Esophagus (tissue), 2 donors: ENCODE measurements at regions not wholly inside any gene's neighbourhood (a gene's known extent, or its start where the extent isn't known, plus 50 kb on each side); places are given as distances from the start of the nearest gene placed in this dataset.
"Not testable (repeated sequence)": the region's sequence is repeated elsewhere in the genome, so short reads cannot be mapped to it uniquely, and the experiment has no call there.

ENCODE experiments used
- H3K27ac ChIP-seq, 2 donors: one replicate each; pipeline ENCODE4 v1.5.1; 2013; ENCODE audit warnings: low read depth in 2 of 2, mild to moderate bottlenecking in 2 of 2, inconsistent platforms in 1 of 2, low read length in 1 of 2, moderate library complexity in 1 of 2
- H3K27me3 ChIP-seq, 2 donors: one replicate each; pipeline ENCODE4 v1.6.1; 2013; ENCODE audit warnings: low read length in 2 of 2, control low read depth in 1 of 2, mild to moderate bottlenecking in 1 of 2; ENCODE audit not compliant: insufficient read depth in 2 of 2, control insufficient read depth in 1 of 2
- H3K36me3 ChIP-seq, 2 donors: one replicate each; pipeline ENCODE4 v1.6.1; 2013; ENCODE audit warnings: low read length in 1 of 2; ENCODE audit not compliant: control insufficient read depth in 2 of 2, insufficient read depth in 2 of 2
- H3K4me1 ChIP-seq, 2 donors: one replicate each; pipeline ENCODE4 v1.6.1; 2013; ENCODE audit warnings: low read length in 1 of 2; ENCODE audit not compliant: control insufficient read depth in 2 of 2, insufficient read depth in 2 of 2
- H3K4me3 ChIP-seq, 2 donors: one replicate each; pipeline ENCODE4 v1.5.1; 2013; ENCODE audit warnings: low read length in 2 of 2, mild to moderate bottlenecking in 2 of 2, low read depth in 1 of 2, moderate library complexity in 1 of 2
- H3K9me3 ChIP-seq, 2 donors: one replicate each; pipeline ENCODE4 v1.6.1; 2013; ENCODE audit warnings: mild to moderate bottlenecking in 2 of 2, low read depth in 1 of 2, low read length in 1 of 2, moderate library complexity in 1 of 2; ENCODE audit not compliant: control insufficient read depth in 2 of 2, insufficient read depth in 1 of 2
- WGBS, 2 donors: extraction: QIAGEN DNeasy Blood & Tissue Kit; methylation state at CpG; one replicate each; pipeline ENCODE4 v1.1.7; 2013; 5-methylcytosine and 5-hydroxymethylcytosine counted together
- donor health status: healthy with polysubstance abuse.
- donor health status: Bipolar disorder and iron deficiency.

DNA sequence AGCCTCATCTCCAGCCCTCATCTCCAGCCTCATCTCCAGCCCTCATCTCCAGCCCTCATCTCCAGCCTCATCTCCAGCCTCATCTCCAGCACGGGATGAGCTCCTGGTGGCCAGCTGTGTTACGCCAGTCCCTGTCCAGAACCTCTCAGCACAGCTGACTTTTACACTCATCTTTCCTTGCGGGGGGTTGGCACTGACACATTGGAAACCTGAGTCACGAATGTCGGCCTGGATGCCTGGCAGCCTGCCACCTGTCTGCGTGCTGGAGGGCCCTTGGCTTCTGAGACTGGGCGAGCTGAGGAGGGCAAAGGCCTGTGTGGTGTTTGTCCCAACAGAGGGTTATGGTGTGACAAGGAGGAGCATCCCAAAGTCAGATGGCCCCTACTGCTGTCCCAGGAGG, 66.1 kb upstream of the HGFAC start:
- no peaks in the 10 kb centered on the region for H3K36me3 ChIP-seq
- WGBS, 2 donors, result 49 to 65% methylated on average over 7 of the region's 7 CpGs
- peaks cover 0 to 5% of the 10 kb centered on the region in 2 donors for H3K9me3 ChIP-seq
- H3K27me3 ChIP-seq, result no peaks in the 10 kb centered on the region
- H3K27ac ChIP-seq, result no peak overlapping the region
- peaks cover 0 to 4% of the 10 kb centered on the region in 2 donors for H3K4me1 ChIP-seq
- no peak overlapping the region for H3K4me3 ChIP-seq

GRCh38 chr4:3376266-3376665, 65.5 kb upstream of the HGFAC start:
- H3K36me3 ChIP-seq, result no peaks in the 10 kb centered on the region
- H3K27me3 ChIP-seq, result no peaks in the 10 kb centered on the region
- 90% methylated on average over 10 of the region's 10 CpGs for WGBS, 2 donors
- peaks cover 0 to 4% of the 10 kb centered on the region in 2 donors for H3K4me1 ChIP-seq
- H3K4me3 ChIP-seq, result no peak overlapping the region
- H3K27ac ChIP-seq, result no peak overlapping the region
- H3K9me3 ChIP-seq, result peaks cover 0 to 5% of the 10 kb centered on the region in 2 donors

- H3K36me3 ChIP-seq, result no peaks in the 10 kb centered on the region
- H3K27me3 ChIP-seq, result no peaks in the 10 kb centered on the region
- H3K4me3 ChIP-seq, result no peak overlapping the region
- WGBS, 2 donors, result 89 to 92% methylated on average over 6 of the region's 6 CpGs
- H3K4me1 ChIP-seq, result peaks cover 0 to 4% of the 10 kb centered on the region in 2 donors
- H3K27ac ChIP-seq, result no peak overlapping the region
- peaks cover 0 to 5% of the 10 kb centered on the region in 2 donors for H3K9me3 ChIP-seq
Observed at GRCh38 chr4:3377557-3377956, 64.2 kb upstream of the HGFAC start.

DNA sequence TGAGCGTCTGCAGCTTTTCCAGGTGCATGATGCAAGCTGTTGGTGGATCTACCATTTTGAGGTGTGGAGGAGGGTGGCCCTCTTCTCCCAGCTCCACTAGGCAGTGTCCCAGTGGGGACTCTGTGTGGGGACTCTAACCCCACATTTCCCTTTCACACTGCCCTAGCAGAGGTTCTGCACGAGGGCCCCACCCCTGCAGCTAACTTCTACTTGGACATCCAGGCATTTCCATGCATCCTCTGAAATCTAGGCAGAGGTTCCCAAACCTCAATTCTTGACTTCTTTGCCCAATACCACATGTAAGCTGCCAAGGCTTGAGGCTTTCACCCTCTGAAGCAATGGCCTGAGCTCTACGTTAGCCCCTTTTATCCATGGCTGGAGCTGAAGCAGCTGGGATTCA, 61.4 kb upstream of the HGFAC start:
- not testable (repeated sequence) for H3K27me3 ChIP-seq, H3K27ac ChIP-seq

DNA sequence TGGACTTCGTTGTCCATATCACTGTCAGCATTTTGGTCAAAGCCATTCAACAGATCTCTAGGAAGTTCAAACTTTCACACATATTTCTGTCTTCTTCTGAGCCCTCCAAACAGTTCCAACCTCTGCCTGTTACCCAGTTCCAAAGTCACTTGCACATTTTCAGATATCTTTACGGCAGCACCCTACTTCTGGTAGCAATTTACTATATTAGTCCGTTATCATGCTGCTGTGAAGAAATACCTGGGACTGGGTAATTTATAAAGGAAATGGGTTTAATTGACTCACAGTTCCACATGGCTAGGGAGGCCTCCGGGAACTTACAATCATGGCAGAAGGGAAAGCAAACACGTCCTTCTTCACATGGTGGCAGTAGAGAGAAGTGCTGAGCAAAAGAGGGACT, 60.6 kb upstream of the HGFAC start:
- H3K9me3 ChIP-seq, H3K27me3 ChIP-seq, H3K36me3 ChIP-seq, H3K4me3 ChIP-seq, H3K27ac ChIP-seq: not testable (repeated sequence)
- WGBS, 2 donors, result 83 to 85% methylated on average over 5 of the region's 5 CpGs
- peaks cover 0 to 12% of the 10 kb centered on the region in 2 donors for H3K4me1 ChIP-seq

More for the DNA sequence above, 61.4 kb upstream of the HGFAC start:
- not testable (repeated sequence) for H3K4me1 ChIP-seq, H3K9me3 ChIP-seq, H3K4me3 ChIP-seq, H3K36me3 ChIP-seq
- WGBS, 2 donors, result 92 to 95% methylated on average over 3 of the region's 3 CpGs

- 88 to 92% methylated on average over 6 of the region's 6 CpGs for WGBS, 2 donors
- Histone ChIP-seq H3K4me3 (no peak overlapping the region), H3K9me3 (peaks cover 0 to 5% of the 10 kb centered on the region in 2 donors), H3K4me1 (peaks cover 0 to 12% of the 10 kb centered on the region in 2 donors), H3K36me3 (no peaks in the 10 kb centered on the region), H3K27me3 (no peaks in the 10 kb centered on the region), H3K27ac (no peak overlapping the region)
Observed at GRCh38 chr4:3382251-3382650, 59.5 kb upstream of the HGFAC start.

DNA sequence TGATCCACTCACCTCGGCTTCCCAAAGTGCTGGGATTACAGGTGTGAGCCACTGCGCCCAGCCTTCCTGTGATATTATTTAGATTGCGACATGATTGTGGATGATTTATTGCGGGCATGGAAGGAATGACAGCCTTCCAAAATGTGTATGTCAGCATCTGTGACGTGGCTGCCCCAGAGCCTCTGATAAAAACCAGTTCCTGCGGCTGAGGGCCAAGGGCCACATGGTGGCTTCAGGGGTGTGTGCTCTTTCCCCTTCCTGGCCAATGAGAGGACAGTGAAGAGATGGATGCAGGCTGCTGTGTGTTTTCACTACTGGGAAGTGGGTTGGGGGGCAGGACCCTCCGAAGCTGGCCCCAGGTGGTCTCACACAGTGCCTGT, 57.4 kb upstream of the HGFAC start:
- H3K36me3 ChIP-seq, result no peaks in the 10 kb centered on the region
- peak overlapping the region; percentile 34 to 45 for H3K4me3 ChIP-seq

GRCh38 chr4:3384771-3385710, 56.7 kb upstream of the HGFAC start:
- Histone ChIP-seq H3K27me3 (no peaks in the 10 kb centered on the region), H3K9me3 (peaks cover 0 to 5% of the 10 kb centered on the region in 2 donors), H3K27ac (peak overlapping the region; percentile 99), H3K4me3 (peak overlapping the region; percentile 34 to 45), H3K4me1 (peaks cover 6 to 24% of the 10 kb centered on the region in 2 donors), H3K36me3 (no peaks in the 10 kb centered on the region)
- WGBS, 2 donors, result 37 to 47% methylated on average over 34 to 35 of the region's 35 CpGs

More for the DNA sequence above, 57.4 kb upstream of the HGFAC start:
- Histone ChIP-seq H3K9me3 (peaks cover 0 to 5% of the 10 kb centered on the region in 2 donors), H3K27me3 (no peaks in the 10 kb centered on the region), H3K27ac (peak overlapping the region; percentile 99), H3K4me1 (peaks cover under 1 to 17% of the 10 kb centered on the region in 2 donors)
- WGBS, 2 donors, result 52 to 67% methylated on average over 7 of the region's 7 CpGs

- H3K27ac ChIP-seq, result peak overlapping the region; percentile 99
- H3K36me3 ChIP-seq, result no peaks in the 10 kb centered on the region
- peaks cover 6 to 25% of the 10 kb centered on the region in 2 donors for H3K4me1 ChIP-seq
- no peaks in the 10 kb centered on the region for H3K9me3 ChIP-seq
- 58 to 65% methylated on average over 21 of the region's 21 CpGs for WGBS, 2 donors
- no peaks in the 10 kb centered on the region for H3K27me3 ChIP-seq
- peak overlapping the region; percentile 45 to 63 for H3K4me3 ChIP-seq
Observed at GRCh38 chr4:3385711-3386420, 55.9 kb upstream of the HGFAC start.
